SK-N-SH treated with all-trans-retinoic acid at 6 μM for 48 hours (cell line): ENCODE measurements at regions not wholly inside any gene's neighbourhood (a gene's known extent, or its start where the extent isn't known, plus 50 kb on each side); places are given as distances from the start of the nearest gene placed in this dataset.

Experiments used
- CSDC2 ChIP-seq: fragments of 250-450 bp; sonication (Bioruptor Pico); IDR thresholded peaks from 2 replicates; pipeline ENCODE4 v1.5.0; 2020; ENCODE audit warnings: mild to moderate bottlenecking, moderate library complexity
- SNAI2 ChIP-seq: fragments of 250-450 bp; sonication (Bioruptor Pico); IDR thresholded peaks from 2 replicates; pipeline ENCODE4 v1.5.0; 2020; ENCODE audit warnings: mild to moderate bottlenecking, moderate library complexity
- ZFP3 ChIP-seq: fragments of 250-450 bp; sonication (Bioruptor Pico); IDR thresholded peaks from 2 replicates; pipeline ENCODE4 v1.5.0; 2020; ENCODE audit warnings: mild to moderate bottlenecking, moderate library complexity
- TF ChIP-seq, protein P1 (sequence below): fragments of 250-450 bp; sonication (Bioruptor Pico); IDR thresholded peaks from 2 replicates; pipeline ENCODE4 v1.5.1; 2020; ENCODE audit warnings: low read depth, mild to moderate bottlenecking, moderate library complexity

DNA sequence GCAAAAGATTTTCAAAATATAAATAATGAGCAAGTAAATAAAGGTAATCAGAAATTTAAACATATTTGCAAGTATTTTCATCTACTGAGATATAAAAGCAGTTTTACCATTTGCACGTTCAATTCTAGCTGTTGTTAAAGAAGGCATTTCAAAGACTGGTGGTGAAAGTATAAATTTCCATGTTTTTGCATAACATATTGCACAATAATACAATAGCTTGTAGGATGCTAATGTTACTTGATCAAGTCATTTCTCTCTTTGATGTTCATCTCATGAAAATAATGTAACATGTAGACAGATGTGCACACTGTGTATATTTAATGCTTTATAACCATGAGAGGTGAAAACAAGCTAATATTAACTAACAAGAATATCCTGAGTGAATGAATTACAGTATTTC, 651.9 kb downstream of the CDH9 start:
- TF ChIP-seq ZFP3 (CRISPR knock-in tag) (no peak), CSDC2 (no peak), SNAI2 (CRISPR knock-in tag) (no peak)
- TF ChIP-seq, protein P1, sequence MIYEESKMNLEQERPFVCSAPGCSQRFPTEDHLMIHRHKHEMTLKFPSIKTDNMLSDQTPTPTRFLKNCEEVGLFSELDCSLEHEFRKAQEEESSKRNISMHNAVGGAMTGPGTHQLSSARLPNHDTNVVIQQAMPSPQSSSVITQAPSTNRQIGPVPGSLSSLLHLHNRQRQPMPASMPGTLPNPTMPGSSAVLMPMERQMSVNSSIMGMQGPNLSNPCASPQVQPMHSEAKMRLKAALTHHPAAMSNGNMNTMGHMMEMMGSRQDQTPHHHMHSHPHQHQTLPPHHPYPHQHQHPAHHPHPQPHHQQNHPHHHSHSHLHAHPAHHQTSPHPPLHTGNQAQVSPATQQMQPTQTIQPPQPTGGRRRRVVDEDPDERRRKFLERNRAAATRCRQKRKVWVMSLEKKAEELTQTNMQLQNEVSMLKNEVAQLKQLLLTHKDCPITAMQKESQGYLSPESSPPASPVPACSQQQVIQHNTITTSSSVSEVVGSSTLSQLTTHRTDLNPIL (CRISPR knock-in tag): no peak
